ENCODE measurements at regions not wholly inside any gene's neighbourhood (a gene's known extent, or its start where the extent isn't known, plus 50 kb on each side); places are given as distances from the start of the nearest gene placed in this dataset.

DNA sequence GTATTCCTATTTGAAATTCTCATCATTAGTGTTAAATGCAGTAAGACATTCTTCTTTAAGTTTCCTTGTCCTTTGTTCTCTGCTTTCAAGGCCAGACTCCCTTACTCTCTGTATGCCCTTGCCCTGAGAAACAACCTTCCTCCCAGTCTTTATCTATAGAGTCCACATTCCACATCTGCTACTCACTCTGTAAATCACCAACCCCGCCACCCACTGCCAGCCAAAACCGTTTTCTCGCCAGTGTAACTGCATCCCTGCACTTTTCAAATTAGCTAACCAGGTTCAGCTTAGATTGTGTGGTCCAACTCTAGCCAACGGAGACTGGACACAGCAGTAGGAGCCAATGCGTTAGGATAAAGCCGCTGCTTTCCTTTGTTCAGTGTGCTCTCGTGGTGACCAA, 402.4 kb upstream of the PDZRN3 start:
- no peak for TF ChIP-seq EZH2 (IDR thresholded peaks at IDR 0.05; ENCODE audit: insufficient read depth, poor library complexity, severe bottlenecking)
- no peak for TF ChIP-seq EZH2phosphoT487 (IDR thresholded peaks at IDR 0.05; ENCODE audit: insufficient read depth, low read depth)

Measured in GM23248 (cell line).